Breast epithelium (tissue), 3 donors: ENCODE measurements at regions not wholly inside any gene's neighbourhood (a gene's known extent, or its start where the extent isn't known, plus 50 kb on each side); places are given as distances from the start of the nearest gene placed in this dataset.

Experiments used
- CTCF ChIP-seq, 3 donors: fragments of 450-650 bp; IDR thresholded peaks; one replicate each; pipeline ENCODE4 v1.5.1; 2016 to 2017; ENCODE audit warnings: antibody characterized with exemption in 3 of 3, mild to moderate bottlenecking in 3 of 3, moderate library complexity in 3 of 3
- POLR2A ChIP-seq: fragments of 450-650 bp; IDR thresholded peaks from one replicate; pipeline ENCODE4 v1.6.1; 2016; ENCODE audit warnings: antibody characterized with exemption, mild to moderate bottlenecking, moderate library complexity
- POLR2AphosphoS5 ChIP-seq, 3 donors: sonication (generic); formaldehyde crosslinking; IDR thresholded peaks; one replicate each; pipeline ENCODE4 v1.6.1; 2017; ENCODE audit warnings: antibody characterized with exemption in 3 of 3

GRCh38 chr5:91956738-91957137 lies 573.6 kb upstream of the ARRDC3 start:
- TF ChIP-seq POLR2A (no peak), CTCF (IDR thresholded peaks at IDR 0.05) (no peak), POLR2AphosphoS5 (IDR thresholded peaks at IDR 0.05) (no peak)
